Testis (tissue), 2 donors: ENCODE measurements at regions not wholly inside any gene's neighbourhood (a gene's known extent, or its start where the extent isn't known, plus 50 kb on each side); places are given as distances from the start of the nearest gene placed in this dataset.

Experiments used
- DNase-seq: peaks from one replicate; pipeline ENCODE4 v3.0.0-alpha.2; 2019
- H3K27ac ChIP-seq, 2 donors: fragments of 200-600 bp; sonication (generic); one replicate each; pipeline ENCODE4 v1.5.1; 2019
- H3K27me3 ChIP-seq: fragments of 200-600 bp; sonication (generic); one replicate; pipeline ENCODE4 v1.5.1; 2019
- H3K36me3 ChIP-seq: fragments of 200-600 bp; sonication (generic); one replicate; pipeline ENCODE4 v1.5.1; 2017; ENCODE audit warnings: low read depth; ENCODE audit errors: missing control alignments
- H3K4me1 ChIP-seq: fragments of 200-600 bp; sonication (generic); one replicate; pipeline ENCODE4 v1.5.1; 2019
- H3K4me3 ChIP-seq, 2 donors: fragments of 200-600 bp; sonication (generic); one replicate each; pipeline ENCODE4 v1.5.1; 2017 to 2019
- H3K9me3 ChIP-seq: fragments of 200-600 bp; sonication (generic); one replicate; pipeline ENCODE4 v1.5.1; 2017
- CTCF ChIP-seq, 3 experiments: fragments of 450-650 bp in 2 of 3; fragments of 200-600 bp in 1 of 3; sonication (generic) in 1 of 3; IDR thresholded peaks; one replicate each; pipeline ENCODE4 v1.5.1; 2016 to 2019; ENCODE audit warnings: antibody characterized with exemption in 3 of 3, mild to moderate bottlenecking in 2 of 3, moderate library complexity in 1 of 3
- POLR2A ChIP-seq: fragments of 450-650 bp; IDR thresholded peaks from one replicate; pipeline ENCODE4 v1.6.1; 2017; ENCODE audit warnings: antibody characterized with exemption, mild to moderate bottlenecking, moderate library complexity
- WGBS, 2 donors: methylation state at CpG; one replicate each; pipeline ENCODE4 v1.1.5; 2018; 5-methylcytosine and 5-hydroxymethylcytosine counted together
- intact Hi-C: fragments of 100-400 bp; cut with DNase I; formaldehyde crosslinking; loops from one replicate; pipeline ENCODE4 v1.15.1; 2023; ENCODE audit warnings: low total_unique reads

DNA sequence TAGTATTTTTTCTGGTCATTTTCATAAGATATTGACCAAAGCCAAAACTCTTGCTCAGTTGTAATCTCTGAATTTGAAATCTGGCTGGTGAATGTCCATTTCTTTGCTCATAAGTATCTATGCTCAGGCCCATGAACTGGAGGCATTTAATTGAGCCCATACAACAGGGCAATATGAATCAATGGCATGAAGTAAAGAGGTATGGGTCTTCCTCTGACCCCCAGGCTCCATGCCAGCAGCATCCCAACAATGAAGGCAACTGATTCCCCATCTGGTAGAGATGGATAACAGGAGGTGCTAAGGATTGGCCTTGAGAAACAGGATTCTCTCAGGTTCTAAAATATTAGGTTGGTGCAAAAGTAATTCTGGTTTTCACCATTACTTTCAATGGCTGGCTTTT lies 330.8 kb downstream of the LIG4 start:
- Histone ChIP-seq H3K27ac (no peak overlapping the region), H3K9me3 (no peaks in the 10 kb centered on the region), H3K36me3 (no peaks in the 10 kb centered on the region), H3K4me1 (no peaks in the 10 kb centered on the region), H3K27me3 (no peaks in the 10 kb centered on the region), H3K4me3 (no peak overlapping the region)
- intact Hi-C loops, result no loop called here
- no peak for TF ChIP-seq CTCF (IDR thresholded peaks at IDR 0.05)
- TF ChIP-seq POLR2A, result no peak
- DNase-seq, result no peak

GRCh38 chr13:107883561-107884175 lies 331.7 kb downstream of the LIG4 start:
- intact Hi-C loops, result no loop called here
- DNase-seq, result no peak
- TF ChIP-seq POLR2A, result no peak
- no peak for TF ChIP-seq CTCF (IDR thresholded peaks at IDR 0.05)

DNA sequence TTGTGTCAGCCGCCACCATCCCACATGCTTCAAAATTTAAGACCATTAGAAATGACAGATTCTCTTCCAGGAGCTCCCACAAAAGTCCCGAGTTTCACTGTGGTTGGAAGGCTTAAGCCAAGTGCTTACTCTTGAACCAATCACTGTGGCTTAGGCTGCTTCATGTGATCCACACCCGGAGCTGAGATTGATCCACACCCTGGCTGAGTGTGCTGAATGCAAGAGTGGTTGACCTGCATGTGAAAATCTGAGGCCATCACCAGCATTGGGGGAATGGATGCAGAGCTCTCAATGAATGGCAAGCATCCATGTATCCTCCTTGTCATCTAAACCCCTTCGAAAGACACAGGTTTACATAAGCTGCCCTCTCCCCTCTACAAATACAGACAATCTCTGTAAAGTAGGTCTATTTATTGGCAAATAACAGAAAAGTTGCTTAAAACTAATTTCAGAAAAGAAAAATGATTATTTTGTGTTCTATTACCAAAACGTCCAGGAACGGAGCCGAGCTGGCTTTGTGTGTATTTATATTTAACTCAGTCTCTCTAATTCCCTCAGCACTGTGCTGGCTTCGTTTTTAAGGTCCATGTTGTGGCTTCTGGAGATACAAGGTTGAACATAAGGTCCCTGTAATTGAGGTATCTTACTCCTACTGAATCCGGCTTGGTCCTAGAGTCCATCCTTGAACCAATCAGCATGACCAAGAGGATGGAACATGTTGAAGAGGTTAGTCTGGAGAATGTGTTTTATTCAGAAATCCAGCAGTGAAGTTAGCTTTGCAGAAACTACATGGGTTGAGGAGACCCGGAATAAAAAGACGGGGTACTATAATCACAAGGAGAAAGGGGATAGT lies 332.4 kb downstream of the LIG4 start:
- Histone ChIP-seq H3K27ac (no peak overlapping the region), H3K36me3 (no peaks in the 10 kb centered on the region), H3K4me1 (no peaks in the 10 kb centered on the region), H3K4me3 (no peak overlapping the region), H3K9me3 (no peaks in the 10 kb centered on the region), H3K27me3 (no peaks in the 10 kb centered on the region)
- intact Hi-C loops, result no loop called here
- DNase-seq, result no peak
- TF ChIP-seq CTCF (IDR thresholded peaks at IDR 0.05) (no peak), POLR2A (no peak)
- WGBS, 2 donors, result 82 to 87% methylated on average over 11 of the region's 11 CpGs

More at GRCh38 chr13:107883561-107884175, 331.7 kb downstream of the LIG4 start:
- no peaks in the 10 kb centered on the region for H3K36me3 ChIP-seq
- no peaks in the 10 kb centered on the region for H3K9me3 ChIP-seq
- 76 to 86% methylated on average over 8 of the region's 8 CpGs for WGBS, 2 donors
- no peaks in the 10 kb centered on the region for H3K4me1 ChIP-seq
- H3K4me3 ChIP-seq, result no peak overlapping the region
- no peaks in the 10 kb centered on the region for H3K27me3 ChIP-seq
- H3K27ac ChIP-seq, result no peak overlapping the region

- Histone ChIP-seq H3K4me1 (no peaks in the 10 kb centered on the region), H3K27ac (no peak overlapping the region), H3K36me3 (no peaks in the 10 kb centered on the region), H3K9me3 (no peaks in the 10 kb centered on the region), H3K4me3 (no peak overlapping the region), H3K27me3 (no peaks in the 10 kb centered on the region)
- intact Hi-C loops, result no loop called here
- no peak for TF ChIP-seq CTCF (IDR thresholded peaks at IDR 0.05)
- TF ChIP-seq POLR2A, result no peak
- no peak for DNase-seq
- WGBS, 2 donors, result 90 to 93% methylated on average over 3 of the region's 3 CpGs
Observed at GRCh38 chr13:107881362-107881761, 334.0 kb downstream of the LIG4 start.
